KG1 (cell line): ENCODE measurements at regions not wholly inside any gene's neighbourhood (a gene's known extent, or its start where the extent isn't known, plus 50 kb on each side); places are given as distances from the start of the nearest gene placed in this dataset.

Experiments used
- DNase-seq: peaks from one replicate; lab custom pipeline; 2025; lab: John Stamatoyannopoulos, UW

- no peak for DNase-seq
These were observed 105.3 kb downstream of the FOXL1 start for GRCh38 chr16:86683441-86684194.

DNA sequence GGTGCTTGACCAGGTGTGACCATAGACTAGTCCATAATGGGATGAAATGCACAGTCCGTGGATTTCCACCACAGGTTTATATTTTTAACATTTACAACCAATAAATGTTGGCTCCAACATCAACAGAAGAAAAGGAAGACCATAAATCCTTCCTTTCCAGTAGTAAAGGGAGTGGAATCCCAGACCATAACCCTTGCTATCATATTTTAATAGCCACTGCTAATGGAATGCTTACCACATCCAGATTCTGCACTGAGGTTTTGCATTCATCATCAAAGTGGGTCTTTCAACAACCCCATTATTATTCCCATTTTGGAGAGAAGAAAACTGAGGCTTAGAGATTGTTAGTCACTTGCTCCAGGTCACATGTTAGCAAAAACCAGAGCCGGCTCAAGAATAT is 106.7 kb downstream of the FOXL1 start:
- DNase-seq = no peak

GRCh38 chr16:86690970-86691369 is 112.6 kb downstream of the FOXL1 start:
- no peak for DNase-seq

DNA sequence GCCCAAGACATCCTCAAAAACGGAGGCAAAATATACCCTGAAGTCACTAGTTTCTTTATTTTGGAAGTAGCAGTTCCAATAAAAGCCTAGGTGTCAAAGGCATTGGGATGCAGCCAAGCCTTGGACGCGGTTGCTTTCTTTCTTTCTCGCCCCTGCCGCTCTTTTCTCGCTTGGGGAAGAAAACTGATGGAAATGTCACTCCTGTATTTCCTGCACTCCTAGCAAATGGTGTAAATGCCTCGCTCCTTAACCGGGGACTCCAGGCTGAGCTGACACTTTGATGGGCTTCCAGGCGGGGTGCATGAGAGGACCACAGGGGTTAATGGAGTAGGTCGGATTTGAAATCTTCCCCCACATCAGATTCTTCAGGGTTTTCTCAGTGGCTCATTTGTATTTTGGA is 114.1 kb downstream of the FOXL1 start:
- DNase-seq = no peak

- DNase-seq = no peak
These were observed 114.7 kb downstream of the FOXL1 start for GRCh38 chr16:86693033-86693432.

DNA sequence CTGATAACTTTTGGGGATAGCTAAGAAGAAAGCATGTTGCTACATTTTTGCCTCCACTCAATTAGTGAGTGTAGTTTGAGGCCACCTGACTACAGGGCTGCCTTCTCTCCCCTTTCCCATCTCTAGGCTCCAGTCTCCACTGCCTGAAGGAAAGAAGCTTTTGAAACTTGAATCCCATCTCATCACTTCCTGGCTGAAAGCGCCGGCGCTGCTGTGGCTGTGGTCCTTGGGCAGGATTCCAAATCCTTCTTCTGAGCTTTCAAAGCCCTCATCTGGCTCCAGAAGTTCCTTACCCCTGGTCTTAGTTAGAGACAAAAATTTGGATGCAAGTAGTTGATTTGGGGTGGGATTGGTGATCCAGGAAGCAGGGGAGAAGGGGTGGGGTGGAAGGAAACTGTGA is 119.4 kb downstream of the FOXL1 start:
- no peak for DNase-seq

- no peak for DNase-seq
These were observed 121.9 kb downstream of the FOXL1 start for GRCh38 chr16:86700046-86700945.

- no peak for DNase-seq
These were observed 123.1 kb downstream of the FOXL1 start for GRCh38 chr16:86701286-86701975.

- no peak for DNase-seq
These were observed 124.7 kb downstream of the FOXL1 start for GRCh38 chr16:86702824-86703588.

DNA sequence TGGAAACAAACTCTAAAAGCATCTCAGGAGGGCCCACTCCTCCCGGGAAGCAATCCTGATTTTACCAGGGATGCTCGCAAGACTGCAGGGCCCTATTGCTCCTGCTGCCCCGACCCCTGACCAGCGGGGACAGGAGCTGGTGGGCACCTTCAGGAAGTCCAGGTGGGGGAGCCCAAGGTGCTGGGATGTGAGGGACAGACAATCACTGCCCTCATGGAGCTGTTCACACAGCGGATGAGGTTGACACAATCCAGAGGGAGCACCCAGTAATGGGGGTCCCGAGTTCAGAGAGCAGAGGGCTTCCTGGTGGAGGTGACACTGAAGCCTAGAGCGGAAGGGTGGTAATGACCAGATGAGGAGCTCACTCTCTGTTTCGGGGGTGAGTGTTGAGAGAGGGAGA is 126.2 kb downstream of the FOXL1 start:
- DNase-seq = no peak

GRCh38 chr16:86706726-86707125 is 128.4 kb downstream of the FOXL1 start:
- DNase-seq = no peak

DNA sequence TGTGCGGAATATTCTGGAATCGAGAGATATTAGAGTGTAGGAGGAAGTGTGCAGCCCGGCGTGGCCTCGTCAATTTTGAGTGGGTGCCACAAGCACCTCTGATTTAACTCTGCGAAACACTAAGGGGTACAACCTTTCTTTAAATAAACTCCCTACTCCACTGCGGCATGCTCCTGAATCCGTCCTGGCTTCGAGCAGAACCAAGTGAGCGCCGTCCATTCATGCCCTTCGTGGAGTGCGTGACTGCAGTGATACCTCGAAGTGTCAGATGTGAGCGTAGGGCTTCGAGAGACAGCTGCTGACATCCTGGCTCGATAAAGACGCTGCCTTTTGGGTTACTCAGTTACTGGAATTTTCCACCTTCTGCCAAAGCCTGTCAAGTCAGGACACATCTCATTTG is 128.8 kb downstream of the FOXL1 start:
- DNase-seq = no peak

DNA sequence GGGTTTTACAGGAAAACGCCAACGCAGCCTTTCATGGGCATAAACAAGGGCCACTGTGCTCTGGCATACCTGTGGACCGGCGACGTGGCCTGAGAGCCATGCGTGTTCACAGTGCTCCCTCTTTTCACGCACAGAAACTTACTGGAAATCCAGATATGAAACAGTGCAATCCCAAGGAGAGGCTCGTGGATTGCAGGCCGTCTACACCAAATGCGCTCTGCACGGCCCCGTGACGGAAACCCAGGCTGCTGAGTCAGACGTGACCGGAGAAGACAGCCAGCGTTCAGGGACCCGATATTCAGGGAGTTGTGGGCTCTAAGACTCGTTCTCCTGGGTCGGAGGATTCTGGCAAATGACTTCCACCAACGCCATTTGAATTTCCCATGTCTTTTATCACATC is 129.2 kb downstream of the FOXL1 start:
- DNase-seq = no peak

DNA sequence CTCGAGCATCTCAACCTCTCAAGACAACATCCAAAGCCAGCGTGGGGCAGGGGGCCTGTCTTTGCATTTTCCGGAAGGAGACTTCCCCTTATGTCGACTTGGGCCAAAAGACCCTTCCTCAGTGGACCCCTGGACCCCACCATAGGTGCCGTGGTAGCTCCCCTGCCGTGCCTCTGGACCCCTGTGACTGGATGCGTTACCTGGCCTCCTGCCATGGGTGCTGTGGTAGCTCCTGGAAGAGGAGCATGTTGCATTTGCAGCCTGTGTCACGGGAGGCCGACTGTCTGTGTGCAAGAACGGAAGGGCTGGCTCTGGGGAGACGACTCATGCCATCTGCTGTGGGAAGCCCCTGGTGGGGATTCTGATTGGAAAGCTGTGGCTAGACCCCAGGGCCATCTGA is 130.1 kb downstream of the FOXL1 start:
- no peak for DNase-seq

DNA sequence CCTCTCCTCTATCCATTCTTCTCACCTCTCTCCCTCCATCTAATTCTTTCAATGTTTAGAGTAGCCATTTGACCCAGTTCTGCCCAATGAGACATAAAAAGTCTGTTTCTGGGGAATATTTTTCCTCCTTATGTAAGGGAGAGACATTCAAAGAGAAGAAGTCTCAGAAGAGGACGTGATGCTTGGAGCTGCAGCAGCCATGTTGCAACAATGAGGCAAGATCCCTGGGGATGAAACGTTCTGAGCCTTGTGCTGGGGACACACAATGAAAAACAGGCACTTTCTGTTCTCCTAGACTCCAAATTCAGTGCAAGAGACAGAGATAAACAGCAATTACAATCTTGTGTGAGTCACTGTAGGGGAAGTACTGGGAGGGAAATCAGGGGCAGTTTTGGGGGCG is 130.8 kb downstream of the FOXL1 start:
- DNase-seq = no peak

GRCh38 chr16:86709902-86710601 is 131.7 kb downstream of the FOXL1 start:
- no peak for DNase-seq

DNA sequence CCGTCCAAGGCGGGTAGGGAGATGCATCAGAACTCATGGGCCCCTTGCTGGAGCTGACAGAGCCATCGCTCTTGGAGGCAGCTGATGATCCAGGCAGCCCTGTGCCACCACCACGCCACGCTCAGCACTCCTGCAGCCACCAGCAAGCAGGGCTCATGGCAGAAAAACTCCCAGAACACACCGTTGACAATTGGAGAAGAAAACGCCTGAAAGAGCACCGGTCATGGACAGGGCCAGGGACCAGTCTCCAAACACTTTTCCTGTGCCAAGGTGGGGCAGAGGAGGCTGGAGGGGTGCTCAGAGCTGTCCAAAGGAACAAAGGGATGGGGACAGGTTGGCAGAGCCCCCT is 132.2 kb downstream of the FOXL1 start:
- DNase-seq = no peak

DNA sequence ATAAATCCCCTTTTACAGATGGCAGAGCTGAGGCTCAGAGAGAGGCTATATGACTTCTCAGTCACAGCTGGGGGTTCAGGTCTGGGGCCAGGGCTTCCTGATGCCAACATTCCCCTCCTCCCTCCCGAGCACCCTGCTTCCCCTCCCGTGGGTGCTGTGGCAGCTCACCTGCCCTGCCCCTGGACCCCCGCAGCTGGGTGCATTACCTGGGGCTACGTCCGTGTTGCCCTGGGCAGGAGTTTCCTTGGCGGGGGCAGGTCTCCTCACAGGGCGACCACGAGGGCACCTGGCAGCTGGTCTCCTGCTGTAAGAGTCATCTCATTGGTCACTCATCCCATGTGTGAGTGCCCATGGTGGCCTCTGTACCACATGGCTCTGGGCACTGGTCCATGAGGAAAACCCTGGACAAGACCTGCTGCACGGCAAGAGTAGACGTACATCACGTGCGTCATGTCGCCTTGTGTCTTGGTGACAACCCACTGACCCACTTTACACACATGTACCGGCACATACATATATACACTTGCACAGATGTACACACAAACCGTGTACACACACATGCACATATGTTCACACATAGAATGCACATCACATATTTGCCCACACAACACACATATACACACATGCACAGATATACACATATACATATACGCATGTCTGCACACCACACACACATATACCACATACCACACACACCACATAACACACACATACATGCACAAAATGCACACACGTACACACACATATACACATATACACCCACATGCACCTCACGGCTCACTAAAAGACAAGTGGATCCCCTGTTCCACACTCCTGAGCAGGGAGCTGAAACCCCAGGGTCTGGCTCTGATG is 134.0 kb downstream of the FOXL1 start:
- no peak for DNase-seq

- no peak for DNase-seq
These were observed 134.8 kb downstream of the FOXL1 start for GRCh38 chr16:86713021-86713631.

DNA sequence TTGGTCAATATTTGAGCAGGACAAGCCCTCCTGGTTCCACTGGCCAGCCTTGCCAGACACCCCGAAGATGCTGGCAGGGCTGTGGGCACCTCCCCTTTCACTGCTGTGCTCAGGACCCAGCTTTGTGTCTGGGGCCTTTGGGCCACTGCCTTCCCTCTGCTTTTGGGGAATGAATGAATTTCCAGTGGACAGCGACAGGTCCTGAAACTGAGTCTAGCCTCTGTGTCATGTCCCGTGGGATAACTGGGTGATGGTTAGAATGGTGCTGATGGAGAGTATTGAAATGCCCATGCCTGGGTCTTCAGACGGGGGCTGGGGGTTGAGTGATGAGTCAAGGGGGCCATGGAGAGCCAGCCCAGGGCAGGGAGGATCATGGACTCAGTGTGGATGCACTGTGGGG is 135.8 kb downstream of the FOXL1 start:
- no peak for DNase-seq
